GM12872 (cell line): ENCODE measurements at regions not wholly inside any gene's neighbourhood (a gene's known extent, or its start where the extent isn't known, plus 50 kb on each side); places are given as distances from the start of the nearest gene placed in this dataset.

ENCODE experiments used
- TF ChIP-seq, protein P1 (sequence below): IDR thresholded peaks from 3 replicates; pipeline ENCODE4 v1.5.1; 2011; ENCODE audit warnings: low read depth, mild to moderate bottlenecking, low read length, moderate library complexity; ENCODE audit not compliant: insufficient read depth

DNA sequence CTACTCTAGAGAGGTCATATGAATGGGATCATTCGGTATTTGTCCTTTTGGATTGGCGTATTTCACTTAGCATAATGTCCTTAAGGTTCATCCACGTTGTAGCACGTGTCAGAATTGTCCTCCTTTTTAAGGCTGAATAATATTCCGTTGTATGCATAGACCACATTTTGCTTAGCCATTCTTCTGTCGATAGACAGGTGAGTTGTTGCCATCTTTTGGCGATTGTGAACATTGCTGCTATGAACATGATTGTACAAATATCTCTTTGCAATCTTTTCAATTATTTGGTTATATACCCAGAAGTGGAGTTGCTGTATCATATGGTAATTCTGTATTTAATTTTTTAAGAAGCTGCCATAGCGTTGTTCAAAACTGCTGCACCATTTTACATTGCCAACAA, 52.4 kb upstream of the GOLGA8J start:
- TF ChIP-seq, protein P1, sequence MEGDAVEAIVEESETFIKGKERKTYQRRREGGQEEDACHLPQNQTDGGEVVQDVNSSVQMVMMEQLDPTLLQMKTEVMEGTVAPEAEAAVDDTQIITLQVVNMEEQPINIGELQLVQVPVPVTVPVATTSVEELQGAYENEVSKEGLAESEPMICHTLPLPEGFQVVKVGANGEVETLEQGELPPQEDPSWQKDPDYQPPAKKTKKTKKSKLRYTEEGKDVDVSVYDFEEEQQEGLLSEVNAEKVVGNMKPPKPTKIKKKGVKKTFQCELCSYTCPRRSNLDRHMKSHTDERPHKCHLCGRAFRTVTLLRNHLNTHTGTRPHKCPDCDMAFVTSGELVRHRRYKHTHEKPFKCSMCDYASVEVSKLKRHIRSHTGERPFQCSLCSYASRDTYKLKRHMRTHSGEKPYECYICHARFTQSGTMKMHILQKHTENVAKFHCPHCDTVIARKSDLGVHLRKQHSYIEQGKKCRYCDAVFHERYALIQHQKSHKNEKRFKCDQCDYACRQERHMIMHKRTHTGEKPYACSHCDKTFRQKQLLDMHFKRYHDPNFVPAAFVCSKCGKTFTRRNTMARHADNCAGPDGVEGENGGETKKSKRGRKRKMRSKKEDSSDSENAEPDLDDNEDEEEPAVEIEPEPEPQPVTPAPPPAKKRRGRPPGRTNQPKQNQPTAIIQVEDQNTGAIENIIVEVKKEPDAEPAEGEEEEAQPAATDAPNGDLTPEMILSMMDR, result no peak

- TF ChIP-seq, protein P1, result no peak
These were observed 58.9 kb upstream of the GOLGA8J start for GRCh38 chr15:30023798-30024295.

GRCh38 chr15:30010746-30011145, 72.0 kb upstream of the GOLGA8J start:
- TF ChIP-seq, protein P1, result no peak

DNA sequence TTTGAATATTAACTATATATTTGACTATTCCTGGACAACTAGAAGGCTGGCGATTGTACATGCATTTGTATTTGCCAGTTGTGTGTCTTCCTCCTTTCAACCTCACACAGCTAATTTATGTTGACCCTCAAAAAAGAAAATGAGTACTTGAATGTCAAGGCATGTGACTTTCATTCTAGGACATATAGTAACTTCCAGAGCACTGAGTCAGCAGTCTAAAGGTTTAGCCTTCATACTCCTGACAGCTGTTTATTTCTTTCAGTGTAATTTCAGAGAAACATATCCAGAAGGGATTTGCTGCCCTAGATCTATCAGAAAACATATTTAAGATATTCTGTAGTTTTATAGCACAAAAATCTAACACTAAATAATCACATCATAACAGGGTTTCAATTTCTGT, 74.6 kb upstream of the GOLGA8J start:
- TF ChIP-seq, protein P1, result no peak

- TF ChIP-seq, protein P1, result no peak
These were observed 81.2 kb upstream of the GOLGA8J start for GRCh38 chr15:30001602-30002001.

DNA sequence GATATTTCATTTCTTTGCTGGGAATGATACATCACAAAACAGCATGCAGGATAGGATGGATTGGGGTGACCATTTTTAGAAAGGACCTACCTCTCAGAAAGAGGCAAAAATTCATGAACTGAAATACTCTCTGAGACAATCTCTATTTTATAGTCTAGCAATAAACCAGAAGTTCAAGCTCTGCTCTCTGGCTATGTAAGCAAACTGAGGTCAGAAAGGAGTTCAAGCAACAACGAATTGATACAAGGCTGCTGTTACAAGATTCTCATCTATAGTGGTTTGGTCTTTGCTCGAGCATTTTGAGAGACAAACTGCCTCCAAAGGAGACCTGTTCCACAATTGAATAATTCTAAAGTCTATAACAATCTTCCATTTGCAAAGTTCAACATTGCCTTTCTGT, 84.7 kb upstream of the GOLGA8J start:
- TF ChIP-seq, protein P1, result no peak

- TF ChIP-seq, protein P1, result no peak
These were observed 85.3 kb upstream of the GOLGA8J start for GRCh38 chr15:29997499-29997898.

- TF ChIP-seq, protein P1, result no peak
These were observed 88.5 kb upstream of the GOLGA8J start for GRCh38 chr15:29994284-29994683.
